SK-N-SH treated with all-trans-retinoic acid at 6 μM for 48 hours (cell line): ENCODE measurements at regions not wholly inside any gene's neighbourhood (a gene's known extent, or its start where the extent isn't known, plus 50 kb on each side); places are given as distances from the start of the nearest gene placed in this dataset.
A peak's percentile ranks its signal among the peaks of the same experiment; 100 is the strongest.
"Not testable (repeated sequence)": the region's sequence is repeated elsewhere in the genome, so short reads cannot be mapped to it uniquely, and the experiment has no call there.

ENCODE experiments used
- ATAC-seq: fragments of 200-7000 bp; cut with Tn5 transposase; 3 replicates; pipeline ENCODE4 v1.9.1; 2020; ENCODE audit warnings: mild to moderate bottlenecking, moderate library complexity

- ATAC-seq, result not testable (repeated sequence)
Measured at GRCh38 chr7:76918619-76919018, 113.5 kb downstream of the SPDYE17 start.

GRCh38 chr7:76914361-76914760 lies 117.8 kb downstream of the SPDYE17 start:
- ATAC-seq, result not testable (repeated sequence)

- peak; percentile 55; the same call in 2 of the 3 replicates for ATAC-seq
Measured at GRCh38 chr7:76912011-76912814, 119.9 kb downstream of the SPDYE17 start.

- not testable (repeated sequence) for ATAC-seq
Measured at GRCh38 chr7:76904688-76905087, 127.5 kb downstream of the SPDYE17 start.

GRCh38 chr7:76901944-76902710 lies 130.0 kb downstream of the SPDYE17 start:
- not testable (repeated sequence) for ATAC-seq

GRCh38 chr7:76898807-76899206 lies 133.4 kb downstream of the SPDYE17 start:
- not testable (repeated sequence) for ATAC-seq

- ATAC-seq, result not testable (repeated sequence)
Measured at GRCh38 chr7:76897007-76897406, 135.2 kb downstream of the SPDYE17 start.

GRCh38 chr7:76895696-76896095 lies 136.5 kb downstream of the SPDYE17 start:
- ATAC-seq, result not testable (repeated sequence)

GRCh38 chr7:76891771-76892170 lies 140.4 kb downstream of the SPDYE17 start:
- not testable (repeated sequence) for ATAC-seq

GRCh38 chr7:76879733-76880288 lies 152.3 kb downstream of the SPDYE17 start:
- ATAC-seq, result not testable (repeated sequence)

- ATAC-seq, result not testable (repeated sequence)
Measured at GRCh38 chr7:76875760-76876159, 156.4 kb downstream of the SPDYE17 start.

GRCh38 chr7:76870504-76870808 lies 161.7 kb downstream of the SPDYE17 start:
- not testable (repeated sequence) for ATAC-seq

GRCh38 chr7:76867364-76867889 lies 164.7 kb downstream of the SPDYE17 start:
- not testable (repeated sequence) for ATAC-seq

- ATAC-seq, result not testable (repeated sequence)
Measured at GRCh38 chr7:76863150-76863773, 168.9 kb downstream of the SPDYE17 start.

GRCh38 chr7:76862241-76862640 lies 169.9 kb downstream of the SPDYE17 start:
- ATAC-seq, result not testable (repeated sequence)

- not testable (repeated sequence) for ATAC-seq
Measured at GRCh38 chr7:76859933-76860332, 172.2 kb downstream of the SPDYE17 start.

GRCh38 chr7:76854631-76855030 lies 177.5 kb downstream of the SPDYE17 start:
- ATAC-seq, result not testable (repeated sequence)

- ATAC-seq, result not testable (repeated sequence)
Measured at GRCh38 chr7:76852787-76853584, 179.2 kb downstream of the SPDYE17 start.

- not testable (repeated sequence) for ATAC-seq
Measured at GRCh38 chr7:76852362-76852761, 179.8 kb downstream of the SPDYE17 start.

GRCh38 chr7:76851617-76852016 lies 180.5 kb downstream of the SPDYE17 start:
- ATAC-seq, result not testable (repeated sequence)

- not testable (repeated sequence) for ATAC-seq
Measured at GRCh38 chr7:76849887-76850563, 182.1 kb downstream of the SPDYE17 start.
